Lung microvascular endothelial cell (primary cell): ENCODE measurements at regions not wholly inside any gene's neighbourhood (a gene's known extent, or its start where the extent isn't known, plus 50 kb on each side); places are given as distances from the start of the nearest gene placed in this dataset.

ENCODE experiments used
- DNase-seq, 2 donors: peaks; one replicate each; pipeline versions ENCODE4 v3.0.0 to v3.0.0-alpha.2; 2010; ENCODE audit warnings: low read depth in 2 of 2

DNA sequence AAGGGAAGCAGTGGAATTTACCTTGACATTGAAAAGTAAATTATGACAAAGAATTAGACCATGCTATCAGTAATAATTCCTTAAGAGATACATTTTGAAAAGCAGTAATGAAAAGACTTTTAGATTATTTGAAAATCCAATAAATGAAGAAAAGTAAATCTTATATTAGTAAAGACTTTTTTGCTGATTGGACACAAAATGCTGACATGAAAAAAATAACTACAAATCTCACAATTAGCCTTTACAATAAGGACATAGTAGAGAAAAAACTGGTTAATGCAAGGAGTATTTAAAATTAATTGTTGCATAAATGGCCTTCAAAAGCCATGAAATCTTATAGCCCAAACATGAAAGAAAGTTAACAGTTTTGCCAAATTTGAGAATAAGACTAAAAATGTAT is 446.1 kb upstream of the FAM241A start:
- DNase-seq: no peak

DNA sequence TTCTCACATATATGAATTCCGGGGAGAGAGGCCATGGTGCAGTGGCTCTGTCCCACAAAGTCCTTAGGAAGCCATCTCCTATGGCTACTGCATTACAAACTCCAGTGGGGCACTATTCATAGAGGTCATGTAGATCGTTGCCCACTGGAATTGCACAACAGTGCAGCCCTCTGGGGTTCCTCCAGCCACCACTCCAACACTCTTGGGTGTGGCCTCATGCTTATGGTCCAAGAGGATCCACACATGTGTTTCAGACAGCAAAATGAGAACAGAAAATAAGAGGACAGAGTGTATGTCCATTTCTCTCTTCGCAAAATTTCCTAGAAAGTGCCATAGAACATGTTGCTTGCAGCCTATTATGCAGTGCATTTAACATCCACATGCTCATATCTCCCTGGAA is 444.2 kb upstream of the FAM241A start:
- no peak for DNase-seq

DNA sequence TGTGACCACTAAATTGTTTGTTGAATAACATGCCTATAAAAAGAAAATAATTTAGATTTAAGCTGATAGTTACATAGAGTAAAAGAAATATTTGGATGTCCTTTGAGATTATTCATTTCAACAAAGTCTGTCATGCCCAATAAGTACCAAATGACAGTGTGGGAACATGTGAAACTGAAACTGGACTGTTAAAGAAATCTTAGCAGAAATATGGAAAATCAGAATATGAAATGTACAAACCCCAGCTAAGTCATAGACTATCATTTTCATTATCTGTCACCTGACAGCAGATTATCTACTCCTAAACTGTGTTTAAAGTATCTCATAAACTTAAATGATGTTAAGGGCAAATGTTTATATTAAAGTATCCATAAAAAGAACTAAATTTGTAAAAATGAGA is 437.8 kb upstream of the FAM241A start:
- DNase-seq: no peak

DNA sequence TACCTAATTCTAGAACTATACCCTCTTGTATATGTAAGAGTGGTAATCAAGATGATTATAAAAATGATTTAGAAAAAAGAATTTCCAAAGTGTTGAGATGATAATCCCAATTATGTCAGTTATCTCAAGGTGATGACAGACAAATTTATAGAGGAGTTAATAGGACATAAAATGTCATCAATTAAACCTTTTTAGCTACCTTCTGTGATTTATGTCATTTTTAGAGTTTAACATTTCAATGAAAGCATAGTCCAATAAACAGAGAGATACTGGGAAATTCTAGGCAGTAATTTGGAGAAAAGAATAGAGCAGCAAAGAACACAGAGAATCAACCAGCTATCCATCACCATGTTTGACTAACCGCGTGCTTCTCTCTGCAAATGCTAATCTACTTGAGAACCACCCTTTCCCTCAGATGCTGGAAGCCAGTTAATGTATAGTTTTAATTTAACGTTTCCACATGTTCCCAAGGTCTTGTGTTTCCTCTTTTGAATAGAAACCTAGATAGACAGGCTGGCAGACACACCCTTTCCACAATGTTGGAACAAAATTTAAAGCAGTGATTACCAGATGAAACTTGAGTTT is 433.1 kb upstream of the FAM241A start:
- DNase-seq: no peak

DNA sequence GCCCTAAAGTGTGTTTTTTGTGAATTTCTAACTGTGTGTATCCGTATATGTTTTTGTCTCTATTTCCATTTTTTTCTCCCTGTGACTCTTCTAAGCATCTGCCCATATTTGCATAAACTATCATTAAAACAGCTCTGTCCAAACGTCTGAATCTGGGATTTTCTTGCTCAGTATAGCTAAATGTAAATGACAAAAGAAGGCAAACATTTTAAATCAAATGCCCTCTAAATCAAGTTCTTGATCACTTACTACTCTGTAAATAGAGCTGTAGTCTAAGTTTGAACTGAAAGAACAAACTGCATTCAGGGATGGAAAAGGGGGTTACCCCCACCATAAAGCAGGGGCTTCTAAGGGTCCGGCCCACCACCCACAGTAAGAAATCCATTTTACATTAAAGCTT is 432.0 kb upstream of the FAM241A start:
- DNase-seq: no peak

DNA sequence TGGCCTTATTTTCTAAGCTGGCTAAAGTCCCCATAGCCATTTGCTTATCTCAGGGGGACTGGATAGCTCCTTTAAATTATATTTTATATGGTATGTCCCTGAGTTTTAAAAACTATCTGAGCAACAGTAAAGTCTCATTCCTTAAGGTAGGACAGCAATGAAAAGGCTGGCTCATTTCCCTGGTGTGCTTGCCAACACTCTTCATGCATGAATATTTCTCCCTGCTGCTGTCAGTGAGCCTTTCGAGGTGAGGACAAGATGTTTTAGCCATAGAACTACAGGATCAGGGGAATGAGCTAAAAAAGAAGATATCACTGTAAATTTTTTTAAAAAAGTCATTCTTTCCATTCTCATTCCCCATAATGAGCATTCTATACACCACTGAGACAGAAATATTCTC is 427.3 kb upstream of the FAM241A start:
- DNase-seq: no peak

DNA sequence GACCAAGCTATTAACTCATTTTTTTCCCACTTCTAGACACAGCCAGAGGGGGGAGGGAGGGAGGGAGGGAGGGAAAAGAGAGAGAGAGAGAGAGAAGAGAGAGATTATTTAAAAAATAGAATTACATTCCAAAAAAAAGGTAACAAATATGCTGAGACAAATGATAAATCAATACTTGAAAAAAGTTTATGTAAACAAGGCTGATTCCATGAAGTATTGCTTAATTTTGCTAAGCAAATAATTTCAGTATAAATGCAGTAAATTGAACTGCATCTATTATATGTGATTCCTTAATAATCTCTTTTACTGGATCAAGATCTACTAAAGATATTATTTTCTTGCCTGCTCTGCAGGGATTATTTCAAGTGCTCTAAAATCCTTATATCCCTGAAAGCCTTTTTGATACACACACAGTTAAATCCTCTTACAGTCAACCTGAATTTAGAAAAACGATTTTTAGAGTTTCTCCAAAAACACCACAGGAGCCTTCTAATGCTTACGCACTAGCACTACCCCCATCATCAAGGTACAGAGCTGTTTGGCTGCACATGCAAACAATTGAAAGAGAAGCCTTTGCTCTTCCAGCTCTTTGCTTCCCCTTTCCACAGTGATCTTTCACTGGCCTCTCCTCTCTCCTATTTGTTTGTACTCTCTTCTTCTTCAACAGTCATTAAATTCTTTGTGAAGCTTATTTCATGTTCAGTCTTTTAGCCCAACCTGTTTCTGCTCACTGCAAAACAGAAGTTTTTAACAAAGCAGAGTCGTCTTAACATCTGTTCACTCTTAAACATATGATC is 426.3 kb upstream of the FAM241A start:
- no peak for DNase-seq

DNA sequence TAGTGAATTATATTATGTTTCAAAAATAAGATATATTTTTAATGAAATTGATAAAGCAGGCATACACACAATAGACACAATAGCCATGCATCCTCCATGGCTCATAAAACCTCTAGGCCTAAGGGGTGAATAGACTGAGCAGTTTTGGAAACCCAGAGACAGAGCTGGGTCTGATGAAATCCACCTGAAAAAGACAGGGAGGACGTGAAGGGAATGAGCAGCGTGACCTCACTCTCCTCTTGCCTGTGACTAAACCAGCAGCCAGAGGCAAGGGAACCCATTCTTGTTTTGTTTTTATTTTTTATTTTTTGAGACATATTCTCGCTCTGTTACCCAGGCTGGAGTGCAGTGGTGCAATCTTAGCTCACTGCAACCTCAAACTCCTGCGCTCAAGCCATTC is 424.4 kb upstream of the FAM241A start:
- no peak for DNase-seq

DNA sequence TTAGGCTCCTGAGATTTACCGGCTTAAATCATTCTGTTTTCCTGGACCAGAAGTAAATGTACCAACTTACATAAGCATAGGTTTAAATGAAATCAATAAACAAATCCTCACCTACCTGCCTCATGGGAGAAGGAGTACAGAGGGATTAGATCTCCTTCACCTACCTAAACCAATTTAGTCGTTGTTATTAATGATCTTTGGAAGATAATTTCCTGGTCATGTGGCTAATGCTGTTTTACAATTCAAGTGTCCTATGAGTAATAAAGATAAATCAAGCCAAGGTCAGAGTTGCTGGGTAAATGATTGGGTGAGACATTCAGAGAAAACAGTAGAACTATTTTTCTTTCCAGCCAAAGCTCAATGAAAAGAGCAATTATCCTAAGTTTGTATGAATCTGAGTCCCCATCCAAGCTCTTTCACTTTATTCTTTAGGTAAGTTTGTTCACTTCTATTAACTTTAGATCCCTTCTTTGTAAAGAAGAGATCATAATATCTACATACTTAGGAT is 423.0 kb upstream of the FAM241A start:
- no peak for DNase-seq

DNA sequence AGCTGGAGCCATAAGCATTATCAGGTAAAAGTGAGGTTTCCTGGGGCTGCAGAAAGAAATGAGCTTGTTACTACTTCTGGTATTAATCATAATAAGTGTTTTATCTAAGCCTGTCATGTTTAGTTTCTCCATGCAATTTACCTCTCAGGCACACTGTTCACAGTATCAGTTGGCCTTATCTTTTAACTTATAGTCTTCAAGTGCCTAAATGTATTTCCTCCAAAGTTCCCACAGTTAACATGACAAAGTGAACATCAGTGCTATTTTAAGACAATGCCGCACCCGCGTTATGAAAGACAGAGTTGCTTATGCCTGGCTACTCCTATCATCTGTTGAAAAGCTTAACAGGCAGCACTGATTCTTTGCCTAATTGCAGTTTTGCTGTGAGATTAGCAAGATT is 408.7 kb upstream of the FAM241A start:
- no peak for DNase-seq

DNA sequence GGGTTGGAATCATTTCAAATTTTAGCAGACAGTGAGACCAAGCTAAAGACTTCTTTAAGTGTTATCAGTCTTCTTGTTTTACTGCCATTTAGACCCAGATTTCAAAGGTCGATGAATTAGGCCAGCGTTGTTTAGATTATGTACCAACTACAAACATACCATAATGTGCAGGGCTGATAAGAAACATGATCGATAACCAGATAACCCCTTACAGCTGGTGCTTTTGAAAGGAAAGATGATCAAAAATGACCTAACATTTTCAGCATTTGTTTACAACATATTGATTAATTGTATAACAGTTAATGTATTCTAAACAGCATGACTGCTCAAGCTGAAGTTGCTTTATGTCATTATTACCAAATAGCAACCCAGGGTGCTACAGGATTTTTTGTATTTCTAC is 400.4 kb upstream of the FAM241A start:
- DNase-seq: no peak

DNA sequence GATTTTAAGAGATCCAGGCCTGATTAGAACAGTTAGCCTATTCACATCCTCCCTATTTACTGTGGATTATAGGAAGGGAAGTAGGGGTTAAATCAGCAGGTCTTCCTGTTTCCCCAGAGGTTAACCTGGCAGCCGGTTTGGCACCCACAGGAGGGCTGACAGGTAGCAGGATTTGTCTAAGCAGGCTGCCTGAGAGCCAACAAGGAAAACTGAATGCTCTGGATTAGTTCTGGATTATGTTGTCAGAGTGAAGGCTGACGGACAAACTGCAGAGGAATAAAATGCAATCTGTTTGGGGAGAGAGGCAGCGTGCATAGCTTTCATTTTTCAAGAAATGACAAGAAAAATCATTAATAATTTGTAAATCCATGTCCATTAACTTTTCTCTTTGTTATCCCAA is 397.1 kb upstream of the FAM241A start:
- no peak for DNase-seq

DNA sequence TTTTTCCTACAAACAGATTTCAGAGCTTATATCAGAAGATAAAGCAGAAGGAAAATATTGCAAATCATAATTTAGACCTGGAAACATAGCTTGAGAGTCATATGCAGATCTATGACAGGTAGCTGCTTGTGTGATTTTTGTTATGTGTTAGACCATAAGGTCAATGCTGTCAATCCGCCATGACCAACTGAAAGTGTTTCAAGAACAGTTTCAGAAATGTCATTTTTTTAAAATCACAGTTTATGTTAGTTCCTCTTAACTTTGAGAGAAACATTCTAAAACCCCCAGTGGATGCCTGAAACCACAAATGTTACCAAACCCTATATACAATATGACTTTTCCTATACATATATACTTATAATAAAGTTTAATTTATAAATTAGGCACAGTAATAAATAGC is 391.3 kb upstream of the FAM241A start:
- no peak for DNase-seq

DNA sequence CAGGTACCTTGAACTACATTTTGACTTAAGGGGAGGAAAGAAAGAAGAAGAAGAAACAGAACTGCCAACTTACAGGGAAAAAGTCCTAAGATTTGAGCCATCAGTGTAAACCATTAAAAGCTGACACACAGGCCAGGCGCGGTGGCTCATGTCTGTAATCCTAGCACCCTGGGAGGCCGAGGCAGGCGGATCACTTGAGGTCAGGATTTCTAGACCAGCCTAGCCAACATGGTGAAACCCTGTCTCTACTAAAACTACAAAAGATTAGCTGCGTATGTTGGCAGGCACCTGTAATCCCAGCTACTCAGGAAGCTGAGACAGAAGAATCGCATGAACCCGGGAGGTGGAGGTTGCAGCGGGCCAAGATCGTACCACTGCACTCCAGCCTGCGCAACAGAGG is 389.7 kb upstream of the FAM241A start:
- no peak for DNase-seq

DNA sequence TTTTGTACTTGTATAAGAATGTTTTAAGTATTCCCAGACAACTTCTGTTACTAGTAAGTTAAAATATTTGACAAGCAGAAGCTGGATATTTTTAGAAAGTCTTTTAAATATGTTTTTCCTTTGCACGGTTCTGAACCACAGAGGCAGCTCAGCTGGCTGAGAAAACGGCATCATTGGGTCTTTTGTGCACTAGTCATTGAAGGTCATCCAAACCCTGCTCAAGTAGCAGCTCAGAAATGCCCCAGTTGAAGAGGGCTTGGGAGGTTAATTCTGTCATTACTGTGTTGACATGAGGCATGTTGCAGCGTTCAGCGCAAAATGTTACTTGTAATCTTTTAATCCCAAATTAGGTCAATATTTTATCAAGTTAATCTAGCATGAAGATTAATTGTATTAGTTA is 383.7 kb upstream of the FAM241A start:
- no peak for DNase-seq

DNA sequence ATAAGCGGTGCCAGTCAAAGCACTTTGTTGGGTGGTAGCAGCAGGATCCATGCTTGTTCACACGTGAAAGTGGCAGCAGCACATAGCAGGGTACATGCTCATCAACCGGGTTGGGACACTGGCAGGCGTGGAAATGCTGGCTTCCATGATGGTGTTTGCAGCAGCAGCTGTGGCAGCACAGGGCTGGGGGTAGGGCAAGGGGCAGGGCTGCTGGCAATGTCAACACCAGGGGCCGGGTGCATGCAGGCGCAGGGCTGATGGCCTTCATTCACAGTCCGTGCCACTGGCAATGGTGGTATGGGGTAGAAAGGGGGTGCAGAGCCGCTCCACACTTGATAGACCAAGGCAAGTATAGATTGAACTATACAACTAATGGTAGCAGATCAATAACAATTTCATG is 374.7 kb upstream of the FAM241A start:
- DNase-seq: no peak

DNA sequence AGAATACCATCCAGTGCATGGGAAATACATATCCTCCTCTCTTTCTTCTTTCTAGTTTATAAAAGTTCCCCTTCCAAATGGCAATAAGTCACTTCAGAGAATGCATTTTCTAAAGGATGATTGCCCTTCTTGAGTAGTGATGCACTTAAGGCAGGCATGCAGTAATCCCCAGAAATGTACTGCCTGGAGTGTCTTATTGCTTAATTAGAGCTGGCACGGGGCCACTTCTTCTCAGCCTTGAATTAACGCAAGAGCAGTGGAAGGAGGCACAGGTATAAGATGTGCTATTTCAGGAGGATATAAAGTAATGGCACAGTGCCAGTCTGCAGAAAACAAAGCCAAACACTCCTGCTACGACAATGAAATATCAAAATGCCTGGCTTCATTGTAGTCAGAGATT is 371.4 kb upstream of the FAM241A start:
- DNase-seq: no peak

DNA sequence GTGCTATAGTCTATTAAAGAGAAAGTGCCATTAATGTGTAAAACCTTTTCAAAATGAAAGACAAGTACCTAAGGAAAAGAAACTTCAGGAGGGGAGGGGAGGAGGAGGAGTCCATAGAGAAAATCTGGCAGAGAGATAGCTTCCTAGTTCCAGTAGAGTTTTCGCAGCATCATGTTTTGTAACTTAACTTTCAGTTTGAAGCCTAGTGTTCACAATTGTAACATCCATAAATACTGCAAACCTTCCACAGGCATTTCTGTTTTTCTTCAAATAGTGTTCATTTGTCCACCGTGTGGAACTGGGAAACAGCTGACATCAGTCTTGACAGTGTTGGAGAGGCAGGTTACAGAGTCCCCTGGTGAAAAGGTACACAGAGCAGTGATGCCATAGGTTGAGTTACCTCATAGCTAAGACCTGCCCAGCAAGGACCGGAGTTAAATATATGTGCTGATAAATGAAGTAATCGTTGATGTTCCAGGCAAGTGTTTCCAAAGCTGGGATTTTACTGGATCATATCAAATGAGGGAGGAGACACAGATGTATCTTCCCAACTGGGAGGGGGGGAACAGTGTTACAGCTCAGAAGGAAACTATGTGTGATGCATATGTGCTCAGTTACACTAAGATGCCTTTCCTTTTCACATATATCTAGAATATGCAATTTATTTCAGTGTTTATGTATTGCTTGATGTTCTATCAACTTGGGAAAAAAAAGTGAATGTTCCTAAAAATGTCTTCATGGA is 369.5 kb upstream of the FAM241A start:
- no peak for DNase-seq

DNA sequence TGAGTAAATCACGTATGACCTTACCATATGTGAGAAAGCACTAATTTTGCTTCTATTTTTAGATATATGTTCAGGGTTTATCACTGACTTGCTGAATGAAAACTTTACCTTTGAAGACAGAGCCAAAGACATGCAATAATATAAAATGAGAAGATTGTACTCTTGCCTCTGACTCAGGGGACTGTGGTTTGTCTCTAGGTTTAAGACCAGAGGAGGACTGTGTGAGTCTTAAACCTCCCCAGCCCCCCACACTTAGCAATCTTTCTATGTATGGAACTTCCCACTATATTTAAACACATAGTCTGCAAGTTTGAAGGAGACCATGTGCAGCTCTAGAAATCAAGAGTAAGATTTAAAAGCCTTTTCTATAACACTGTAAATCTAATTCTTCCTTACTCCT is 368.7 kb upstream of the FAM241A start:
- no peak for DNase-seq

DNA sequence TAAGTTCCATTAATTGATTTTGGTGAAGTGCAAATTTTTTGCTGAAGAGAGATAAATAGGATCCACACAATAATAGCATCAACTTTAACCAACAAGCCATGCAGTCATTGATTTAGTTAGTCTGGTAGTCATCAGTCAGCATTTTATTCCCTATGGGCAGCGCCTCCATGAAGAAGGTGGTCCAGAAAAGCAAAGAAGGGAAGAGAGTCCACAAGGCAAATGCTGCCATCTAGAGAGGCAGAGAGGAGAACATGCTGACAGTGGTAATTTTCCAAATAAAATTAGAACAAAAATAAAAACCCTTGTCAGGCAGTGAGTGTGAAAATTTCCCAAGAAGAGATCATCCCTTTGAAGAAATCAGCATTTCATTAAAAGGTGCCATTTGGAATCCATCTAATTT is 366.7 kb upstream of the FAM241A start:
- peak in 1 of 2 donors; percentile 8 for DNase-seq

DNA sequence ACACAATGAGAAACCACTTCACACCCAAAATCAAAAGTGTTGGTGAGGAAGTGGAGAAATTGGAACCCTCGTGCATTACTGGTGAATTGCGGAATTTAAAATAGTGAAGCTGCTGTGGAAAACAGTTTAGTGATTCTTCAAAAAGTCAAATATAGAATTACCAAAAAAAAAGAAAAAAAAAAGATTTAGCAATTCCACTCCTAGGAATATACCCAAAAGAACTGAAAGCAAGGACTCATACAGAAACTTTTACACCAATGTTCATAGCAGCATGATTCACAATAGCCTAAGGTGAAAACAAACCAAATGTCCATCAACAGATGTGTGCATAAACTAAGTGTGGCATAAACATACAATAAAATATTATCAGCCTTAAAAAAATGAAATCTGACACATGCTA is 364.3 kb upstream of the FAM241A start:
- no peak for DNase-seq

DNA sequence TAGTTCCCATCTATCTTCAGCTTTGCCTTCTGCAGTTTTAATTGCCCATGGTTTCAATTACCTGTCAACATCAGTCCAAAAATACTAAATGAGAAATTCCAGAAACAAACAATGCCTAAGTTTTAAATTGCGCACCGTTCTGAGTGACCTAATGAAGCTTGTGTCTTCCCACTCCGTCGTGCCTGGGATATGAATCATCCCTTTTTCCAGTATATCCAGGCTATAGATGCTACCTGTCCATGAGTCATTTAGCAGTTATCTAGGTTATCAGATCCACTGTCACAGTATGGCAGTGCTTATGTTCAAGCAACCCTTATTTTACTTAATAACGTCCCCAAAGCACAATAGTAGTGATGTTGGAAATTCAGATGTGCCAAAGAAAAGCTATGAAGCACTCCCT is 363.6 kb upstream of the FAM241A start:
- DNase-seq: no peak

DNA sequence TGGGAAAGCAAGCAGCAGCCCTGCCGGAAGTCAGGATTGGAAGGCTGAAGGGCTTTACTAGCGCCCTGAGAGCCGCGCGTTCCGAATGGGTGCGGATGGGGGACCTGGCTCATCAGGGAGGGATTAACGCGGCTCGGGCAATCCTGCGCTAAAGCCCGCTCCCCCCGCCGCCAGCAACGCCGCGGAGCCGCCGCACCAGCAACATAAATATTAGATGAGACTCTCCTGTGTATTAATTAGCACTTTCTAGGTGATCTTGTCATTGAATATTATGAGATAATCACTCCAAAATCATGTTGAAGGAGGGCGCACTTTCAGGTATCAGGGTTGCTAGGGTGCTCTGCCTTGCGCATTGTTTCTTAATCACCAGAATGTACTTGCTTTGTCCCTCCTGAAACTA is 357.2 kb upstream of the FAM241A start:
- DNase-seq: no peak
